ENCODE measurements at regions not wholly inside any gene's neighbourhood (a gene's known extent, or its start where the extent isn't known, plus 50 kb on each side); places are given as distances from the start of the nearest gene placed in this dataset.

DNA sequence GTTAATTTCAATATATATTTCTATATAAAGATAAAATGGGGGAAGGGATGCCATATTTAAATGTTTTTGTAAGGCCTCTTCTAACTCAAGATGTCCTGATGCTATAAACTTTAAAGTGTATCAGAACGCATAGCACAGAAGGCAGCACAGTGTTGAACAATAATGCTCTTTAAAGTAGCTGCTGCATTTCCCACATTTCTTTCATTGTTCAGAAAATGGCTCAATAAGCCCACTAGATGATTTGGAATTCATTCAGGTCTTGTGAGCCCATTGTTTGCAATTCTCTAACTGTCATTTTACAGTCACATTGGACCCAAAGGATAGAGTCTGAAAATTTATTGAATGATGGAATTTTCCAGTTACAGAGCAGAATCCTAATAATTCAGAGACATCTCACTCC, 64.0 kb upstream of the PCED1B start:
- no peak overlapping the region for H3K27ac ChIP-seq
- no peak for DNase-seq (ENCODE audit: low read depth in 1 of 2, low spot score in 1 of 2)
- no peak overlapping the region for H3K4me3 ChIP-seq
- TF ChIP-seq, protein P1, sequence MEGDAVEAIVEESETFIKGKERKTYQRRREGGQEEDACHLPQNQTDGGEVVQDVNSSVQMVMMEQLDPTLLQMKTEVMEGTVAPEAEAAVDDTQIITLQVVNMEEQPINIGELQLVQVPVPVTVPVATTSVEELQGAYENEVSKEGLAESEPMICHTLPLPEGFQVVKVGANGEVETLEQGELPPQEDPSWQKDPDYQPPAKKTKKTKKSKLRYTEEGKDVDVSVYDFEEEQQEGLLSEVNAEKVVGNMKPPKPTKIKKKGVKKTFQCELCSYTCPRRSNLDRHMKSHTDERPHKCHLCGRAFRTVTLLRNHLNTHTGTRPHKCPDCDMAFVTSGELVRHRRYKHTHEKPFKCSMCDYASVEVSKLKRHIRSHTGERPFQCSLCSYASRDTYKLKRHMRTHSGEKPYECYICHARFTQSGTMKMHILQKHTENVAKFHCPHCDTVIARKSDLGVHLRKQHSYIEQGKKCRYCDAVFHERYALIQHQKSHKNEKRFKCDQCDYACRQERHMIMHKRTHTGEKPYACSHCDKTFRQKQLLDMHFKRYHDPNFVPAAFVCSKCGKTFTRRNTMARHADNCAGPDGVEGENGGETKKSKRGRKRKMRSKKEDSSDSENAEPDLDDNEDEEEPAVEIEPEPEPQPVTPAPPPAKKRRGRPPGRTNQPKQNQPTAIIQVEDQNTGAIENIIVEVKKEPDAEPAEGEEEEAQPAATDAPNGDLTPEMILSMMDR (IDR thresholded peaks at IDR 0.05; ENCODE audit: low read depth, low read length) = no peak
- H3K9me3 ChIP-seq (ENCODE audit: low read depth) = no peaks in the 10 kb centered on the region
- H3K4me1 ChIP-seq (ENCODE audit: low read depth) = no peaks in the 10 kb centered on the region
- H3K36me3 ChIP-seq = no peaks in the 10 kb centered on the region
- no peaks in the 10 kb centered on the region for H3K27me3 ChIP-seq

DNA sequence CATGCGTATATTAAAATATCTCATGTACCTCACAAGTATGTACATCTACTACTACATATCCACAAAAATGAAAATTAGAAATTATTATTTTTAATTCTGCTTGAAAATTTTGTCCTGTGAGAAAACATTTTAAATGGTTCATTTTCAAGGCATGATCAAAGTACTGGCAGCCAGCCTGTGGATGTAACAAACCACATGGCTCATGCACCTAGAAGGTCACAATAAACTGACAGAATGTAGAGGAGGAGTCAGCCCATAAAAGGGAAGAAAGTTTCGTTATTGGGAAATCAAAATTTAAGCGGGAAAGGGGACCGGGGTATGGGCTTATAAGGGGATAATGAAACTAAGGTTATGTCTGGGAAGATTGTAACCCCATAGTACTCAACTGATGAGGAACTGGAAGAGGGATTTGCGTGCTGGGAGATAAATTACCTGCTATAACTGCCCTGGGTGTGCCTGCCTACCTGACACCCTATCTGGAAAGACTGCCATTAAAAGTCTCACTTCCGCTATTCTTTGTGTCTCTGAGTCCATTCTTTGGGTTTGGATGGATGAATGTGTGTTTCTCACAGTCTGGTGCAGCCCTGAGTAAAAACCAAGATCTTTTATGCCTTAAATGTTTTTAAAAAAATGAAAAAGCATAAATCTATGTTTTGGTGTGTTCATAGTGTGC, 62.2 kb upstream of the PCED1B start:
- Histone ChIP-seq H3K27ac (no peak overlapping the region), H3K27me3 (no peaks in the 10 kb centered on the region), H3K4me1 (ENCODE audit: low read depth) (no peaks in the 10 kb centered on the region), H3K4me3 (no peak overlapping the region), H3K36me3 (no peaks in the 10 kb centered on the region), H3K9me3 (ENCODE audit: low read depth) (no peaks in the 10 kb centered on the region)
- no peak for DNase-seq (ENCODE audit: low read depth in 1 of 2, low spot score in 1 of 2)
- TF ChIP-seq, protein P1 (IDR thresholded peaks at IDR 0.05; ENCODE audit: low read depth, low read length) = no peak

DNA sequence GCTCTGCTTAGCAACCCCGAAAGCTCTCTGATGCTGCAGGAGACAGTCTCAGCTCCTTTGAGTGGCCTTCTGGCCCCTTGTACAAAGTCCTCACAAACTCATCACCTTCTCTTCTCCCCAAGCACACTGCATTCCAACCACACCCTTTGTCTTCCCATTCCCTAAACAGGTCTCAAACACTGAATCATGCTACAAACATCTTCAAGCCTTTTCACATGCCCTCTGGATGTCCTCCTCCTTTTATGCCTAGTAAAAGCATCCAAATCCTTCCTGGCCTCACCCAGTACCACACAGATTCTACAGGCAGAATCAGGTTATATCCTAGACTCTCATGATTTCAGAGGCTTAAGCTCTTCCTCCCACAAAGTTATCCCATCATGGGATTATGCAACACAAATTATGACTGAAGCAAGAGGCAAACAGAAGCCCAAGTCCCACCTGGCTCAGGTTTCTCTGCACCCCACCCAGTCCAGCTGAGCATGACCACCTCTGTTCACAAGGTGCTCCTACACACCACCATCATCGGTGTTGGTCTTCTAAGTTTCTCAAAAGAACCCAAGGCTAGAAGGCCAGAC, 61.4 kb upstream of the PCED1B start:
- no peak overlapping the region for H3K4me3 ChIP-seq

DNA sequence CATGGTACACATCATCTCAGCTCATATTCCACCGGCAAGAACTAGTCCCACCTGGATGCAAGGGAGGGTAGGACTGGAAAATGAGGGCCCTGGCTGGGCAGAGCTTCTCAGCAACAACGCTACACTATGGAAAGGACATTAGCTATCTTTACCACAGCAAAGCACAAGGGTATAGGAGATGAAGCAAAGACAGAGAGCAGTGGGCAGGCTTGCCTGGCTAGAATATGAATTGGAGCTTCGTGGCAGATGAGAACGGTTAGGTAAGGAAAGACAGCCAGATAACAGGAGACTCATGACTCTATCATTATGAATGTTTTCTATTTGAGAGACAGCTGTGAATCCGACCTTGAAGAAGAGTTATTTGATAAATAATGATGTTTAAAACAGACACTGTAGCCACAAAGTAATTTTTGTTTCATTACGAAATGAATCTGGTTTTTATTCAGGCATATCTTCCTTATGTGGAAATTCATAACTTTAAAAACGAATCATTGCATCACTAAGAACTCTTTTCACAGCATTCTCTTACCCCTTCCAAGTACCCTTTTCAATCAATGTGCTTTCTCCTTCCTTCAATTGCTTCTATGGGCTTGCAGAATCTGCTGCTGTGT, 59.1 kb upstream of the PCED1B start:
- TF ChIP-seq, protein P1 (IDR thresholded peaks at IDR 0.05; ENCODE audit: low read depth, low read length) = no peak

More for the DNA sequence above, 61.4 kb upstream of the PCED1B start:
- Histone ChIP-seq H3K36me3 (no peaks in the 10 kb centered on the region), H3K4me1 (ENCODE audit: low read depth) (no peaks in the 10 kb centered on the region), H3K27ac (no peak overlapping the region), H3K9me3 (ENCODE audit: low read depth) (no peaks in the 10 kb centered on the region), H3K27me3 (no peaks in the 10 kb centered on the region)
- TF ChIP-seq, protein P1 (IDR thresholded peaks at IDR 0.05; ENCODE audit: low read depth, low read length) = no peak
- DNase-seq (ENCODE audit: low read depth in 1 of 2, low spot score in 1 of 2) = no peak

DNA sequence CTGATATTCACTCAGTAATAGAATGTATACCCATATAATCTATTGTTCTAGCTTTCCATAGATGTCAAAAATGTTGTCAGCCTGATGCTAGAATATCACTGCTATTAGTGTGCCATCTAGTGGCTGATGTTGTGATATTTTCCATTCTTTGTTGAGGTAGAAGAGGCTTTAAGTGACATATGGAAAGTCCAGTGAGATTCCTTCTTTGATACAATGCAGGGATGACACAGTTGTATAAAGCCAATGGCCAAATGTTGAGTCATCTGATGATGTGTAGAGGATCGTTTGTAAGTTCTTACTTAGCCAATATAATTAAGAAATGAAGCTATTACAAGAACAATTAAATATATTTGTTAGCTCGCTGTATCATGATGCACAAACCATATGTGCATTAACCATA, 58.1 kb upstream of the PCED1B start:
- H3K27me3 ChIP-seq = no peaks in the 10 kb centered on the region
- no peaks in the 10 kb centered on the region for H3K4me1 ChIP-seq (ENCODE audit: low read depth)
- H3K36me3 ChIP-seq = no peaks in the 10 kb centered on the region
- no peaks in the 10 kb centered on the region for H3K9me3 ChIP-seq (ENCODE audit: low read depth)
- TF ChIP-seq, protein P1 (IDR thresholded peaks at IDR 0.05; ENCODE audit: low read depth, low read length) = peak; percentile 61
- no peak overlapping the region for H3K4me3 ChIP-seq
- H3K27ac ChIP-seq = no peak overlapping the region
- DNase-seq (ENCODE audit: low read depth in 1 of 2, low spot score in 1 of 2) = peak; percentile 68 to 85

More for the DNA sequence above, 59.1 kb upstream of the PCED1B start:
- Histone ChIP-seq H3K9me3 (ENCODE audit: low read depth) (no peaks in the 10 kb centered on the region), H3K4me1 (ENCODE audit: low read depth) (no peaks in the 10 kb centered on the region), H3K27me3 (no peaks in the 10 kb centered on the region), H3K36me3 (no peaks in the 10 kb centered on the region), H3K27ac (no peak overlapping the region), H3K4me3 (no peak overlapping the region)
- no peak for DNase-seq (ENCODE audit: low read depth in 1 of 2, low spot score in 1 of 2)

Measured in cardiac muscle cell (in vitro differentiated cells and primary cell).